ENCODE measurements at regions not wholly inside any gene's neighbourhood (a gene's known extent, or its start where the extent isn't known, plus 50 kb on each side); places are given as distances from the start of the nearest gene placed in this dataset.

DNA sequence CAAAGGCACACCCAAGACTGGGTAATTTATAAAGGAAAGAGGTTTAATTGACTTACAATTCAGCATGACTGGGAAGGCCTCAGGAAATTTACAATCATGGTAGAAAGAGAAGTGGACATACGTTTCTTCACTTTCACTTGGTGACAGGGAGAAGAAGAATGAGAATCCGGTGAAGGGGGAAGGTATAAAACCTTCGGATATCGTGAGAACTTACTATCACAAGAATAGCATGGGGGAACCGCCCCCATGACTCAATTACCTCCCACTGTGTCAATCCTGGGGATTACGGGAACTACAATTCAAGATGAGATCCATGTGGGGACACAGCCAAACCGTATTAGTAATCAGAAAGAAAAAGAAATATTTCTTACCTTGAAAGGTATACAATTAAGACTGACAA is 782.9 kb upstream of the HS3ST1 start:
- Histone ChIP-seq H4K20me1 (ENCODE audit: insufficient read depth) (no peaks in the 10 kb centered on the region), H2AFZ (ENCODE audit: low read depth, low read length) (no peak overlapping the region), H3K9me2 (ENCODE audit: insufficient read depth, low read length) (no peaks in the 10 kb centered on the region), H3K9me3 (ENCODE audit: low read length) (no peaks in the 10 kb centered on the region), H3K4me2 (ENCODE audit: low read length) (no peak overlapping the region), H3K36me3 (ENCODE audit: insufficient read depth, low read length) (no peaks in the 10 kb centered on the region), H3K79me2 (replicated peaks; ENCODE audit: insufficient read depth, low read length) (no peaks in the 10 kb centered on the region), H3F3A (ENCODE audit: insufficient read depth, low read length, poor library complexity, severe bottlenecking) (no peaks in the 10 kb centered on the region), H3K27me3 (ENCODE audit: insufficient read depth, low read depth, low read length) (no peaks in the 10 kb centered on the region), H3K4me3 (ENCODE audit: low read length) (no peak overlapping the region), H3K27ac (ENCODE audit: low read length) (no peak overlapping the region), H3K9ac (ENCODE audit: low read length) (no peak overlapping the region)
- TF ChIP-seq CTCF (IDR thresholded peaks at IDR 0.05; ENCODE audit: poor library complexity, severe bottlenecking) (no peak), RAD21 (conservative IDR thresholded peaks at IDR 0.05) (no peak), EZH2 (IDR thresholded peaks at IDR 0.05; ENCODE audit: borderline replicate concordance, insufficient read depth, low read length, poor library complexity, severe bottlenecking) (no peak), EP300 (conservative IDR thresholded peaks at IDR 0.05; ENCODE audit: poor library complexity, severe bottlenecking) (no peak), TAF1 (IDR thresholded peaks at IDR 0.05; ENCODE audit: low read depth) (no peak), SMC3 (conservative IDR thresholded peaks at IDR 0.05; ENCODE audit: poor library complexity) (no peak), MXI1 (conservative IDR thresholded peaks at IDR 0.05; ENCODE audit: poor library complexity, severe bottlenecking) (no peak), POLR2AphosphoS5 (IDR thresholded peaks at IDR 0.05) (no peak)
- TF ChIP-seq, protein P1, sequence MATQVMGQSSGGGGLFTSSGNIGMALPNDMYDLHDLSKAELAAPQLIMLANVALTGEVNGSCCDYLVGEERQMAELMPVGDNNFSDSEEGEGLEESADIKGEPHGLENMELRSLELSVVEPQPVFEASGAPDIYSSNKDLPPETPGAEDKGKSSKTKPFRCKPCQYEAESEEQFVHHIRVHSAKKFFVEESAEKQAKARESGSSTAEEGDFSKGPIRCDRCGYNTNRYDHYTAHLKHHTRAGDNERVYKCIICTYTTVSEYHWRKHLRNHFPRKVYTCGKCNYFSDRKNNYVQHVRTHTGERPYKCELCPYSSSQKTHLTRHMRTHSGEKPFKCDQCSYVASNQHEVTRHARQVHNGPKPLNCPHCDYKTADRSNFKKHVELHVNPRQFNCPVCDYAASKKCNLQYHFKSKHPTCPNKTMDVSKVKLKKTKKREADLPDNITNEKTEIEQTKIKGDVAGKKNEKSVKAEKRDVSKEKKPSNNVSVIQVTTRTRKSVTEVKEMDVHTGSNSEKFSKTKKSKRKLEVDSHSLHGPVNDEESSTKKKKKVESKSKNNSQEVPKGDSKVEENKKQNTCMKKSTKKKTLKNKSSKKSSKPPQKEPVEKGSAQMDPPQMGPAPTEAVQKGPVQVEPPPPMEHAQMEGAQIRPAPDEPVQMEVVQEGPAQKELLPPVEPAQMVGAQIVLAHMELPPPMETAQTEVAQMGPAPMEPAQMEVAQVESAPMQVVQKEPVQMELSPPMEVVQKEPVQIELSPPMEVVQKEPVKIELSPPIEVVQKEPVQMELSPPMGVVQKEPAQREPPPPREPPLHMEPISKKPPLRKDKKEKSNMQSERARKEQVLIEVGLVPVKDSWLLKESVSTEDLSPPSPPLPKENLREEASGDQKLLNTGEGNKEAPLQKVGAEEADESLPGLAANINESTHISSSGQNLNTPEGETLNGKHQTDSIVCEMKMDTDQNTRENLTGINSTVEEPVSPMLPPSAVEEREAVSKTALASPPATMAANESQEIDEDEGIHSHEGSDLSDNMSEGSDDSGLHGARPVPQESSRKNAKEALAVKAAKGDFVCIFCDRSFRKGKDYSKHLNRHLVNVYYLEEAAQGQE (IDR thresholded peaks at IDR 0.05; ENCODE audit: borderline replicate concordance) = no peak

DNA sequence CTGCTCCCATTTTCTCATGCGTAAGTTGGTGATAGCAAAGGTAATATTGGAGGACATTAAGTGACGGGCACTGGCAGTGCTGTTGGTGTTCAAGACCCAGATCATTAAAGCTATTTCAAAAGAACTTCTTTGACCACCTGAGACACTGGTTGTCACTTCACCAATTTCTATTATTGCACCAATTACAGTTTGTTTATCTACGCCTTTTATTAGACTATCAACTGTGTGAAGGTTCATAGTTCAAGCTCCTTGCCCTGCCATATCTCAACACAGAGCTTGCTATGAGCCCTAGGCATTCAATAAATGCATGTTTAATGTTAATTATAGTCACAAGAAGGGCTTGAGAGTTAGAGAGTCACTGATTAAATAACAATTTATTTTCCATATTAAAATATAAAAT is 778.7 kb upstream of the HS3ST1 start:
- no peaks in the 10 kb centered on the region for H3K36me3 ChIP-seq (ENCODE audit: insufficient read depth, low read length)
- no peak for TF ChIP-seq MXI1 (conservative IDR thresholded peaks at IDR 0.05; ENCODE audit: poor library complexity, severe bottlenecking)
- TF ChIP-seq CTCF (IDR thresholded peaks at IDR 0.05; ENCODE audit: poor library complexity, severe bottlenecking) = no peak
- TF ChIP-seq EZH2 (IDR thresholded peaks at IDR 0.05; ENCODE audit: borderline replicate concordance, insufficient read depth, low read length, poor library complexity, severe bottlenecking) = no peak
- no peak for TF ChIP-seq RAD21 (conservative IDR thresholded peaks at IDR 0.05)
- TF ChIP-seq TAF1 (IDR thresholded peaks at IDR 0.05; ENCODE audit: low read depth) = no peak
- no peak for TF ChIP-seq EP300 (conservative IDR thresholded peaks at IDR 0.05; ENCODE audit: poor library complexity, severe bottlenecking)
- TF ChIP-seq SMC3 (conservative IDR thresholded peaks at IDR 0.05; ENCODE audit: poor library complexity) = no peak
- no peak for TF ChIP-seq POLR2AphosphoS5 (IDR thresholded peaks at IDR 0.05)
- TF ChIP-seq, protein P1 (IDR thresholded peaks at IDR 0.05; ENCODE audit: borderline replicate concordance) = no peak
- no peaks in the 10 kb centered on the region for H3K9me2 ChIP-seq (ENCODE audit: insufficient read depth, low read length)
- H3K9me3 ChIP-seq (ENCODE audit: low read length) = no peaks in the 10 kb centered on the region
- no peak overlapping the region for H2AFZ ChIP-seq (ENCODE audit: low read depth, low read length)
- H3K4me2 ChIP-seq (ENCODE audit: low read length) = no peak overlapping the region
- no peak overlapping the region for H3K27ac ChIP-seq (ENCODE audit: low read length)
- no peak overlapping the region for H3K9ac ChIP-seq (ENCODE audit: low read length)
- no peaks in the 10 kb centered on the region for H3K27me3 ChIP-seq (ENCODE audit: insufficient read depth, low read depth, low read length)
- H3F3A ChIP-seq (ENCODE audit: insufficient read depth, low read length, poor library complexity, severe bottlenecking) = no peaks in the 10 kb centered on the region
- H3K79me2 ChIP-seq (replicated peaks; ENCODE audit: insufficient read depth, low read length) = no peaks in the 10 kb centered on the region
- H3K4me3 ChIP-seq (ENCODE audit: low read length) = no peak overlapping the region
- no peaks in the 10 kb centered on the region for H4K20me1 ChIP-seq (ENCODE audit: insufficient read depth)
